ENCODE measurements at regions not wholly inside any gene's neighbourhood (a gene's known extent, or its start where the extent isn't known, plus 50 kb on each side); places are given as distances from the start of the nearest gene placed in this dataset.

DNA sequence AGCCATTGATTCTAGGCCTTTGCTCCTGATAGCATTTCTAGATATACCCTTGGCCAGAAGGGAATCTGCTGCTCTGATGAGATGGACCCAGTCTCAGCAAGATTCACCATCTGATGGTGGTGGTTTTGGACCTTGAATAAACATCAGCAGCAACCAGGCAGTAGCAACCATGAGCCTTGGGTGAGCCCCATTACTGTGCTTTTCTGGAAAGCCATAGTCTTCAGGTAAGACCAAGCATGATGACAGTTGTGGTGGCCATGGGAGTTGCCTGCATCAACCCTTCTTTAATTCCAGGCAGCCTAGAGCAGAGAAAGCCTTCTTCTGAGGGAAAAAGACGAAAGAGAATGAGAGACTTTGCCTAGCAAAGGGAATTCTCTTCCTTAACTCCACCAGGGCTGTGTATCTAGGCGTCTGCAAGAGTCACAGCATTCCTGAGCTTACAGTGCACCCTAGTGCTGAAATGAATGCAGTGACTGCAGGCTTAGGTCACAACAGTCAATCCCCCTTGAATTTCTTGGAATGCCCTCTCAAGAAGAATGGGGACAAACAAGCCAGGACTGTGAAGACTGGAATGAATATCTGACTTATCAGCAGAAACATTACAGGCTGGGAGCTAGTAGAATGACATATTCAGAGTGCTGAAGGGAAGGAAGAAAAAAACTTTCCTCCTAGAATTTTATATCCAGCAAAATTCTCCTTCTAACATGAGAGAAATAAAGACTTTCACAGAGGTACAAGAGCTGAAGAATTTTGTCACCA is 942.4 kb upstream of the PCDH20 start:
- H4K20me1 ChIP-seq (ENCODE audit: insufficient read depth, low read length), result no peaks in the 10 kb centered on the region
- no peaks in the 10 kb centered on the region for H3K79me2 ChIP-seq (ENCODE audit: low read length)
- no peak overlapping the region for H3K9ac ChIP-seq (ENCODE audit: low read length)
- H3K4me3 ChIP-seq (ENCODE audit: low read length), result no peak overlapping the region
- no peak overlapping the region for H2AFZ ChIP-seq (ENCODE audit: low read depth, low read length)
- no peaks in the 10 kb centered on the region for H3K4me1 ChIP-seq (ENCODE audit: low read length)
- no peaks in the 10 kb centered on the region for H3K9me3 ChIP-seq (ENCODE audit: insufficient read depth, low read length)
- no peaks in the 10 kb centered on the region for H3K27me3 ChIP-seq (ENCODE audit: low read depth, low read length)
- H3K36me3 ChIP-seq (replicated peaks; ENCODE audit: low read depth, low read length), result no peaks in the 10 kb centered on the region
- TF ChIP-seq, protein P1, sequence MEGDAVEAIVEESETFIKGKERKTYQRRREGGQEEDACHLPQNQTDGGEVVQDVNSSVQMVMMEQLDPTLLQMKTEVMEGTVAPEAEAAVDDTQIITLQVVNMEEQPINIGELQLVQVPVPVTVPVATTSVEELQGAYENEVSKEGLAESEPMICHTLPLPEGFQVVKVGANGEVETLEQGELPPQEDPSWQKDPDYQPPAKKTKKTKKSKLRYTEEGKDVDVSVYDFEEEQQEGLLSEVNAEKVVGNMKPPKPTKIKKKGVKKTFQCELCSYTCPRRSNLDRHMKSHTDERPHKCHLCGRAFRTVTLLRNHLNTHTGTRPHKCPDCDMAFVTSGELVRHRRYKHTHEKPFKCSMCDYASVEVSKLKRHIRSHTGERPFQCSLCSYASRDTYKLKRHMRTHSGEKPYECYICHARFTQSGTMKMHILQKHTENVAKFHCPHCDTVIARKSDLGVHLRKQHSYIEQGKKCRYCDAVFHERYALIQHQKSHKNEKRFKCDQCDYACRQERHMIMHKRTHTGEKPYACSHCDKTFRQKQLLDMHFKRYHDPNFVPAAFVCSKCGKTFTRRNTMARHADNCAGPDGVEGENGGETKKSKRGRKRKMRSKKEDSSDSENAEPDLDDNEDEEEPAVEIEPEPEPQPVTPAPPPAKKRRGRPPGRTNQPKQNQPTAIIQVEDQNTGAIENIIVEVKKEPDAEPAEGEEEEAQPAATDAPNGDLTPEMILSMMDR (IDR thresholded peaks at IDR 0.05; ENCODE audit: low read depth, low read length), result peak; percentile 88
- TF ChIP-seq EZH2phosphoT487 (IDR thresholded peaks at IDR 0.05; ENCODE audit: low read depth), result no peak
- H3K27ac ChIP-seq (ENCODE audit: low read length), result no peak overlapping the region
- no peak overlapping the region for H3K4me2 ChIP-seq (ENCODE audit: low read length)

DNA sequence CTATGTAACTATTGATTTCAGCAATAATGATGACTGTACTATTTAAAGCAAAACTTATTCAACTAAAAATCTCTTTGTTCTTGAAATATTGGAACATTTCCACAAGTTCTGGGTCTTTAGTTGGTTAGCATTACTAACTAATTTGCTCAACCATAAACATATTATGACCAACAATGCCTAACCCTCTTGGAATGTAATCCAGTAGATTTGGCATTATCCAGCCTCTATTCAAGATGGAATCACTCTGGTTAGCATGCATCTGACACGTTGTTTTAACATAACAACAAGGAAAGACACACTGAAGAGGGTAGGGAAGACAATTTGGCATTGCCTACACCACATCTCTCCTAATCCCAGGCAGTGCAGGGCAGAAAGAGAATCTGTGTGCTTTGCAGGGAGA is 941.3 kb upstream of the PCDH20 start:
- Histone ChIP-seq H3K9me3 (ENCODE audit: insufficient read depth, low read length) (no peaks in the 10 kb centered on the region), H4K20me1 (ENCODE audit: insufficient read depth, low read length) (no peaks in the 10 kb centered on the region), H3K27ac (ENCODE audit: low read length) (no peak overlapping the region), H3K4me1 (ENCODE audit: low read length) (no peaks in the 10 kb centered on the region), H3K27me3 (ENCODE audit: low read depth, low read length) (no peaks in the 10 kb centered on the region), H3K79me2 (ENCODE audit: low read length) (no peaks in the 10 kb centered on the region), H3K4me3 (ENCODE audit: low read length) (no peak overlapping the region), H3K36me3 (replicated peaks; ENCODE audit: low read depth, low read length) (no peaks in the 10 kb centered on the region), H3K9ac (ENCODE audit: low read length) (no peak overlapping the region), H3K4me2 (ENCODE audit: low read length) (no peak overlapping the region), H2AFZ (ENCODE audit: low read depth, low read length) (no peak overlapping the region)
- no peak for TF ChIP-seq EZH2phosphoT487 (IDR thresholded peaks at IDR 0.05; ENCODE audit: low read depth)
- TF ChIP-seq, protein P1 (IDR thresholded peaks at IDR 0.05; ENCODE audit: low read depth, low read length), result no peak

DNA sequence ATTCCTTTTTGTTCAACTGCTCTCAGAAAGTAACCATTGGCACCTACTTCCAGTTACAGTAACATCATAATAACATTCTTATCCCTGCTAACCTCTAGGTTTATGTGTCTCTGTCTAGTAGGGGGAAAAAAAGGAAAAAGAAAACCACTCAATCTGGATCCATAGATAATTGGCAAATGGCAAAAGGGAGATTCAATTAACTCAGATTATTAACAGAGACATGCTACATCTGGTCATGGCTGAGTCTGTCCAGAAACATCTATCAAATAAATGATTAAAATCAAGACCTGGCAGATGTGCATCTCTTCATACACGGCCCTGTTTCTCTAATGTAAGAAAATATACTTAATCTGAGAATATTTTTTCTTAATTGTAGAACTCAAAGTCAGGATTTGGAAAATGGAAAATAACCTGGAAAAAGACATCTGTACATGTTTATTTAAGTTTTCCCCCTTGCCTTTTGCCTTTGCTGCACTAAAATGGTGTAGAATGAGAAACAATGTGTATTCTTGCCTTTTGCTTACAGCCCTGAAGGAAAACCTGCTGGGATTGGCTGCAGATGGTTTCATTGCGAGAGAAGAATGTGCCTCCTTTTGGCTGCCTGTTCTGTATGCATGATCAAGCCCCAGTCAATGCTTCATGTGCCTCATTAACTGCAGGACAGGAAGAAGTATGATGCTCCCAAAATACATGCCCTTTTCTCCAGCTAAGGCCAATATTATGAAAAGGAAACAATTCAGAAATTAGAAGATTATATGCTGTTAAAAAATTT is 921.6 kb upstream of the PCDH20 start:
- Histone ChIP-seq H3K4me2 (ENCODE audit: low read length) (no peak overlapping the region), H4K20me1 (ENCODE audit: insufficient read depth, low read length) (no peaks in the 10 kb centered on the region), H3K9ac (ENCODE audit: low read length) (no peak overlapping the region), H3K9me3 (ENCODE audit: insufficient read depth, low read length) (no peaks in the 10 kb centered on the region), H3K4me1 (ENCODE audit: low read length) (no peaks in the 10 kb centered on the region), H3K36me3 (replicated peaks; ENCODE audit: low read depth, low read length) (no peaks in the 10 kb centered on the region), H3K27me3 (ENCODE audit: low read depth, low read length) (no peaks in the 10 kb centered on the region), H3K4me3 (ENCODE audit: low read length) (no peak overlapping the region), H2AFZ (ENCODE audit: low read depth, low read length) (peak overlapping the region; percentile 14; the same call in 1 of the 2 replicates), H3K79me2 (ENCODE audit: low read length) (no peaks in the 10 kb centered on the region), H3K27ac (ENCODE audit: low read length) (no peak overlapping the region)
- TF ChIP-seq EZH2phosphoT487 (IDR thresholded peaks at IDR 0.05; ENCODE audit: low read depth), result no peak

DNA sequence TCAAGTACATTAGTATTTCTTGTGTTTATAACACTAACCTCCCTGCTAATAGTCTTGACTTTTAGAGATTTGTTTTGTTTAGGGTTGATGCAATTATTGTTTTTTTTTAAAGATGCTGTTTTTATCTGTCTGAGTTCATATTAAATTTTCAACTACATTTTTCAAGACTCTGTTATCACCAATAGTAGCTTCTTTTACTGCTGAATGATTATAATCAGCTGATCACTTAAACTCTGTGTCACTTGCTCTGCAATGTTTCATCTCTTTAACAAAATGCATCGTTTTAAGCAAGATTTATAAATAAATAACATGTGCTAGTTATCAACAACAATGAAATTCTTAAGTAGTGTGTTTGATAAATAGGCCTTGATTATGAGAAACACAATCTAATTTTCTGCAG is 920.9 kb upstream of the PCDH20 start:
- no peaks in the 10 kb centered on the region for H3K36me3 ChIP-seq (replicated peaks; ENCODE audit: low read depth, low read length)
- H3K4me1 ChIP-seq (ENCODE audit: low read length), result 0 out of 2 replicates have a peak, but pooled peaks cover 2% of the 10 kb centered on the region
- no peaks in the 10 kb centered on the region for H3K9me3 ChIP-seq (ENCODE audit: insufficient read depth, low read length)
- no peak overlapping the region for H3K9ac ChIP-seq (ENCODE audit: low read length)
- no peaks in the 10 kb centered on the region for H3K27me3 ChIP-seq (ENCODE audit: low read depth, low read length)
- TF ChIP-seq, protein P1 (IDR thresholded peaks at IDR 0.05; ENCODE audit: low read depth, low read length), result no peak
- TF ChIP-seq EZH2phosphoT487 (IDR thresholded peaks at IDR 0.05; ENCODE audit: low read depth), result no peak
- H3K4me2 ChIP-seq (ENCODE audit: low read length), result no peak overlapping the region
- no peaks in the 10 kb centered on the region for H4K20me1 ChIP-seq (ENCODE audit: insufficient read depth, low read length)
- no peak overlapping the region for H3K27ac ChIP-seq (ENCODE audit: low read length)
- no peaks in the 10 kb centered on the region for H3K79me2 ChIP-seq (ENCODE audit: low read length)
- H2AFZ ChIP-seq (ENCODE audit: low read depth, low read length), result no peak overlapping the region
- no peak overlapping the region for H3K4me3 ChIP-seq (ENCODE audit: low read length)
